ENCODE measurements at regions not wholly inside any gene's neighbourhood (a gene's known extent, or its start where the extent isn't known, plus 50 kb on each side); places are given as distances from the start of the nearest gene placed in this dataset.

- H3K4me1 Mint-ChIP-seq, result peaks cover 5% of the 10 kb centered on the region
- no peak for TF ChIP-seq CTCF (conservative IDR thresholded peaks at IDR 0.05)
- WGBS, 2 experiments (ENCODE audit: insufficient coverage in 1 of 2, insufficient read length in 1 of 2), result 100% methylated on average over 1 of the region's 1 CpG; no CpG with 5 or more reads in 1 of the 2 experiments
Measured at GRCh38 chr9:105073147-105073546, 145.2 kb upstream of the ABCA1 start.

GRCh38 chr9:105074491-105074890 is 146.5 kb upstream of the ABCA1 start:
- Mint-ChIP-seq H3K9me3 (no peaks in the 10 kb centered on the region), H3K4me1 (peaks cover 5% of the 10 kb centered on the region), H3K27me3 (ENCODE audit: insufficient read depth) (no peaks in the 10 kb centered on the region), H3K27ac (no peak overlapping the region), H3K36me3 (ENCODE audit: low read depth) (no peaks in the 10 kb centered on the region), H3K4me3 (no peak overlapping the region)
- H3K36me3 ChIP-seq (ENCODE audit: control insufficient read depth, insufficient read depth, low read length), result no peaks in the 10 kb centered on the region
- no peaks in the 10 kb centered on the region for H3K27me3 ChIP-seq (ENCODE audit: control insufficient read depth, insufficient read depth, low read length, poor library complexity, severe bottlenecking)
- no peaks in the 10 kb centered on the region for H3K9me3 ChIP-seq (ENCODE audit: control insufficient read depth, low read length)
- no peaks in the 10 kb centered on the region for H3K4me1 ChIP-seq (ENCODE audit: control insufficient read depth, insufficient read depth, low read length)
- no peak overlapping the region for H3K27ac ChIP-seq (ENCODE audit: low read depth, low read length)
- DNase-seq, result no peak
- no peak for TF ChIP-seq CTCF (conservative IDR thresholded peaks at IDR 0.05)
- no peak overlapping the region for H3K4me3 ChIP-seq (ENCODE audit: low read length)
- no peak overlapping the region for H3K9ac ChIP-seq (ENCODE audit: extremely low read depth, low read length, poor library complexity, severe bottlenecking)
- WGBS, 2 experiments (ENCODE audit: insufficient coverage in 1 of 2, insufficient read length in 1 of 2), result 80 to 97% methylated on average over 1 of the region's 2 CpGs

More at GRCh38 chr9:105073147-105073546, 145.2 kb upstream of the ABCA1 start:
- Mint-ChIP-seq H3K27me3 (ENCODE audit: insufficient read depth) (no peaks in the 10 kb centered on the region), H3K9me3 (peaks cover under 1% of the 10 kb centered on the region), H3K36me3 (ENCODE audit: low read depth) (no peaks in the 10 kb centered on the region), H3K4me3 (no peak overlapping the region), H3K27ac (no peak overlapping the region)
- no peaks in the 10 kb centered on the region for H3K27me3 ChIP-seq (ENCODE audit: control insufficient read depth, insufficient read depth, low read length, poor library complexity, severe bottlenecking)
- H3K4me1 ChIP-seq (ENCODE audit: control insufficient read depth, insufficient read depth, low read length), result no peaks in the 10 kb centered on the region
- no peaks in the 10 kb centered on the region for H3K36me3 ChIP-seq (ENCODE audit: control insufficient read depth, insufficient read depth, low read length)
- no peak overlapping the region for H3K4me3 ChIP-seq (ENCODE audit: low read length)
- H3K9ac ChIP-seq (ENCODE audit: extremely low read depth, low read length, poor library complexity, severe bottlenecking), result no peak overlapping the region
- H3K27ac ChIP-seq (ENCODE audit: low read depth, low read length), result no peak overlapping the region
- no peak for DNase-seq
- peaks cover 2% of the 10 kb centered on the region for H3K9me3 ChIP-seq (ENCODE audit: control insufficient read depth, low read length)

GRCh38 chr9:105076729-105077128 is 148.8 kb upstream of the ABCA1 start:
- no peak overlapping the region for H3K4me3 ChIP-seq (ENCODE audit: low read length)
- no peaks in the 10 kb centered on the region for H3K4me1 ChIP-seq (ENCODE audit: control insufficient read depth, insufficient read depth, low read length)
- H3K9ac ChIP-seq (ENCODE audit: extremely low read depth, low read length, poor library complexity, severe bottlenecking), result no peak overlapping the region
- Mint-ChIP-seq H3K27ac (no peak overlapping the region), H3K9me3 (no peaks in the 10 kb centered on the region), H3K27me3 (ENCODE audit: insufficient read depth) (no peaks in the 10 kb centered on the region), H3K36me3 (ENCODE audit: low read depth) (no peaks in the 10 kb centered on the region), H3K4me3 (no peak overlapping the region), H3K4me1 (peaks cover 13% of the 10 kb centered on the region)
- WGBS, 2 experiments (ENCODE audit: insufficient coverage in 1 of 2, insufficient read length in 1 of 2), result 88 to 92% methylated on average over 2 to 5 of the region's 5 CpGs
- H3K36me3 ChIP-seq (ENCODE audit: control insufficient read depth, insufficient read depth, low read length), result no peaks in the 10 kb centered on the region
- no peak overlapping the region for H3K27ac ChIP-seq (ENCODE audit: low read depth, low read length)
- no peak for TF ChIP-seq CTCF (conservative IDR thresholded peaks at IDR 0.05)
- no peak for DNase-seq
- H3K27me3 ChIP-seq (ENCODE audit: control insufficient read depth, insufficient read depth, low read length, poor library complexity, severe bottlenecking), result no peaks in the 10 kb centered on the region
- H3K9me3 ChIP-seq (ENCODE audit: control insufficient read depth, low read length), result no peaks in the 10 kb centered on the region

Data from endodermal cell (in vitro differentiated cells).